ENCODE measurements at regions not wholly inside any gene's neighbourhood (a gene's known extent, or its start where the extent isn't known, plus 50 kb on each side); places are given as distances from the start of the nearest gene placed in this dataset.

- no peak for TF ChIP-seq TCF7L2 (IDR thresholded peaks at IDR 0.05; ENCODE audit: low read depth, low read length)
These were observed 744.3 kb upstream of the ACVR2A start (continued) for GRCh38 chr2:147100406-147101035.

- ChIA-PET CTCF (no interaction called here), POLR2A (no interaction called here)
- Histone ChIP-seq H3K27ac (ENCODE audit: low read length) (no peak overlapping the region), H3K4me1 (ENCODE audit: control insufficient read depth, insufficient read depth, low read length) (no peaks in the 10 kb centered on the region), H3K9me3 (ENCODE audit: control insufficient read depth, insufficient read depth, low read depth, low read length) (no peaks in the 10 kb centered on the region), H3K27me3 (ENCODE audit: control insufficient read depth, insufficient read depth, low read length) (no peaks in the 10 kb centered on the region), H3K36me3 (ENCODE audit: control insufficient read depth, insufficient read depth, low read length) (no peaks in the 10 kb centered on the region), H3K4me3 (ENCODE audit: low read depth in 2 of 2, low read length in 2 of 2) (no peak overlapping the region)
- no TSS peak for BruUV-seq (replicated peaks)
- no peak for ATAC-seq
- DNase-seq (ENCODE audit: low read depth, low spot score), result no peak
- in situ Hi-C loops (cut with HindIII; ENCODE audit: low pct_unique_long_range_greater_than_20kb, low sequenced_read_pairs) (no loop called here), intact Hi-C loops (cut with micrococcal nuclease; ENCODE audit: unreplicated experiment) (no loop called here)
- no peak for TF ChIP-seq SIN3A (IDR thresholded peaks at IDR 0.05; ENCODE audit: borderline replicate concordance, insufficient read depth, low read depth, low read length)
- TF ChIP-seq REST (IDR thresholded peaks at IDR 0.05; ENCODE audit: insufficient read depth in 1 of 2, low read depth in 2 of 2, low read length in 1 of 2), result no peak
- TF ChIP-seq CTCF (IDR thresholded peaks at IDR 0.05), result no peak
- TF ChIP-seq TCF7L2 (IDR thresholded peaks at IDR 0.05; ENCODE audit: low read depth, low read length), result no peak
- no peak for TF ChIP-seq POLR2AphosphoS5 (IDR thresholded peaks at IDR 0.05; ENCODE audit: low read depth, low read length)
These were observed 745.0 kb upstream of the ACVR2A start for GRCh38 chr2:147099845-147100244.

GRCh38 chr2:147098940-147099339 lies 745.9 kb upstream of the ACVR2A start:
- Histone ChIP-seq H3K27ac (ENCODE audit: low read length) (no peak overlapping the region), H3K9me3 (ENCODE audit: control insufficient read depth, insufficient read depth, low read depth, low read length) (no peaks in the 10 kb centered on the region), H3K36me3 (ENCODE audit: control insufficient read depth, insufficient read depth, low read length) (no peaks in the 10 kb centered on the region), H3K4me1 (ENCODE audit: control insufficient read depth, insufficient read depth, low read length) (no peaks in the 10 kb centered on the region), H3K4me3 (ENCODE audit: low read depth in 2 of 2, low read length in 2 of 2) (no peak overlapping the region), H3K27me3 (ENCODE audit: control insufficient read depth, insufficient read depth, low read length) (no peaks in the 10 kb centered on the region)
- POLR2A ChIA-PET, result no interaction called here
- BruUV-seq (replicated peaks), result no TSS peak
- TF ChIP-seq POLR2AphosphoS5 (IDR thresholded peaks at IDR 0.05; ENCODE audit: low read depth, low read length) (no peak), CTCF (IDR thresholded peaks at IDR 0.05) (no peak)
- ATAC-seq (no peak), DNase-seq (ENCODE audit: low read depth, low spot score) (no peak)
- CTCF ChIA-PET, result no interaction called here
- intact Hi-C loops (cut with micrococcal nuclease; ENCODE audit: unreplicated experiment), result no loop called here
- in situ Hi-C loops (cut with HindIII; ENCODE audit: low pct_unique_long_range_greater_than_20kb, low sequenced_read_pairs), result no loop called here
